Panc1 (cell line): ENCODE measurements at regions not wholly inside any gene's neighbourhood (a gene's known extent, or its start where the extent isn't known, plus 50 kb on each side); places are given as distances from the start of the nearest gene placed in this dataset.

ENCODE experiments used
- ATAC-seq: fragments of 200-7000 bp; cut with Tn5 transposase; 2 replicates; pipeline ENCODE4 v1.9.1; 2020; ENCODE audit warnings: mild to moderate bottlenecking, moderate library complexity
- BruUV-seq: library from RNA; stranded (reverse); fragments of 400-500 nt; replicated peaks from 2 replicates; lab custom pipeline; 2021; lab: Mats Ljungman, UMichigan
- CTCF ChIA-PET: fragments of 300-600 bp; sonication (Branson Sonifier 250); formaldehyde crosslinking; loops from one replicate; lab custom pipeline; 2022; ENCODE audit warnings: antibody characterized with exemption; lab: Charles Lee
- POLR2A ChIA-PET: fragments of 300-600 bp; sonication (Branson Sonifier 250); formaldehyde crosslinking; loops from one replicate; lab custom pipeline; 2022; ENCODE audit warnings: antibody characterized with exemption; lab: Charles Lee
- DNase-seq: peaks from one replicate; pipeline ENCODE4 v3.0.0-alpha.2; 2010; ENCODE audit warnings: low read depth, low spot score
- H3K27ac ChIP-seq: 2 replicates; pipeline ENCODE4 v1.5.1; 2011; ENCODE audit warnings: mild to moderate bottlenecking, low read length, inconsistent platforms
- H3K27me3 ChIP-seq: fragments of 200-500 bp; sonication (Bioruptor generic); 2 replicates; pipeline ENCODE4 v1.6.0; 2014; ENCODE audit warnings: low read length, inconsistent platforms; ENCODE audit not compliant: control insufficient read depth, insufficient read depth
- H3K36me3 ChIP-seq: fragments of 200-500 bp; sonication (Bioruptor generic); 2 replicates; pipeline ENCODE4 v1.5.1; 2014; ENCODE audit warnings: inconsistent platforms, mild to moderate bottlenecking, low read length, moderate library complexity; ENCODE audit not compliant: control insufficient read depth, insufficient read depth
- H3K4me1 ChIP-seq: 2 replicates; pipeline ENCODE4 v1.5.1; 2011; ENCODE audit warnings: inconsistent platforms, mild to moderate bottlenecking, low read length, moderate library complexity; ENCODE audit not compliant: control insufficient read depth, insufficient read depth
- H3K4me3 ChIP-seq, 2 experiments: 2 replicates each; pipeline ENCODE4 v1.5.1; 2011 to 2012; ENCODE audit warnings: low read depth in 2 of 2, low read length in 2 of 2, mild to moderate bottlenecking in 2 of 2, inconsistent platforms in 1 of 2, moderate library complexity in 1 of 2
- H3K9me3 ChIP-seq: fragments of 200-500 bp; sonication (Bioruptor generic); 2 replicates; pipeline ENCODE4 v1.5.1; 2014; ENCODE audit warnings: low read depth, mild to moderate bottlenecking, inconsistent platforms, low read length, moderate library complexity; ENCODE audit not compliant: control insufficient read depth, insufficient read depth
- POLR2AphosphoS5 ChIP-seq: IDR thresholded peaks from 2 replicates; pipeline ENCODE4 v1.6.1; 2012; ENCODE audit warnings: mild to moderate bottlenecking, low read depth, low read length, moderate library complexity
- SIN3A ChIP-seq: IDR thresholded peaks from 2 replicates; pipeline ENCODE4 v1.6.1; 2012; ENCODE audit warnings: low read depth, mild to moderate bottlenecking, low read length, moderate library complexity, borderline replicate concordance; ENCODE audit not compliant: insufficient read depth
- TCF7L2 ChIP-seq: IDR thresholded peaks from 2 replicates; pipeline ENCODE4 v1.6.1; 2011; ENCODE audit warnings: mild to moderate bottlenecking, low read depth, low read length, inconsistent platforms
- in situ Hi-C: cut with HindIII; loops from 2 replicates; pipeline ENCODE4 v1.10.0; 2016; ENCODE audit warnings: low sequenced_read_pairs, low pct_unique_long_range_greater_than_20kb
- intact Hi-C: fragments of 100-400 bp; cut with micrococcal nuclease; formaldehyde crosslinking; loops from one replicate; pipeline ENCODE4 v1.10.0; 2022; ENCODE audit not compliant: unreplicated experiment
- TF ChIP-seq, protein P1 (sequence below), 2 experiments: IDR thresholded peaks; 2 replicates each; pipeline ENCODE4 v1.6.1; 2011 to 2012; ENCODE audit warnings: low read depth in 2 of 2, control low read depth in 1 of 2, low read length in 1 of 2, mild to moderate bottlenecking in 1 of 2, moderate library complexity in 1 of 2; ENCODE audit not compliant: insufficient read depth in 1 of 2
- TF ChIP-seq, protein P2 (sequence below): fragments of 450-650 bp; IDR thresholded peaks from 2 replicates; pipeline ENCODE4 v1.5.1; 2017; ENCODE audit warnings: mild to moderate bottlenecking

GRCh38 chr1:55529017-55529416 lies 313.9 kb upstream of the USP24 start:
- intact Hi-C loops: no loop called here
- POLR2A ChIA-PET: no interaction called here
- Histone ChIP-seq H3K36me3 (no peaks in the 10 kb centered on the region), H3K27ac (no peak overlapping the region), H3K4me3 (no peak overlapping the region), H3K4me1 (no peaks in the 10 kb centered on the region), H3K9me3 (no peaks in the 10 kb centered on the region), H3K27me3 (no peaks in the 10 kb centered on the region)
- ATAC-seq (no peak), DNase-seq (no peak)
- TF ChIP-seq, protein P1, sequence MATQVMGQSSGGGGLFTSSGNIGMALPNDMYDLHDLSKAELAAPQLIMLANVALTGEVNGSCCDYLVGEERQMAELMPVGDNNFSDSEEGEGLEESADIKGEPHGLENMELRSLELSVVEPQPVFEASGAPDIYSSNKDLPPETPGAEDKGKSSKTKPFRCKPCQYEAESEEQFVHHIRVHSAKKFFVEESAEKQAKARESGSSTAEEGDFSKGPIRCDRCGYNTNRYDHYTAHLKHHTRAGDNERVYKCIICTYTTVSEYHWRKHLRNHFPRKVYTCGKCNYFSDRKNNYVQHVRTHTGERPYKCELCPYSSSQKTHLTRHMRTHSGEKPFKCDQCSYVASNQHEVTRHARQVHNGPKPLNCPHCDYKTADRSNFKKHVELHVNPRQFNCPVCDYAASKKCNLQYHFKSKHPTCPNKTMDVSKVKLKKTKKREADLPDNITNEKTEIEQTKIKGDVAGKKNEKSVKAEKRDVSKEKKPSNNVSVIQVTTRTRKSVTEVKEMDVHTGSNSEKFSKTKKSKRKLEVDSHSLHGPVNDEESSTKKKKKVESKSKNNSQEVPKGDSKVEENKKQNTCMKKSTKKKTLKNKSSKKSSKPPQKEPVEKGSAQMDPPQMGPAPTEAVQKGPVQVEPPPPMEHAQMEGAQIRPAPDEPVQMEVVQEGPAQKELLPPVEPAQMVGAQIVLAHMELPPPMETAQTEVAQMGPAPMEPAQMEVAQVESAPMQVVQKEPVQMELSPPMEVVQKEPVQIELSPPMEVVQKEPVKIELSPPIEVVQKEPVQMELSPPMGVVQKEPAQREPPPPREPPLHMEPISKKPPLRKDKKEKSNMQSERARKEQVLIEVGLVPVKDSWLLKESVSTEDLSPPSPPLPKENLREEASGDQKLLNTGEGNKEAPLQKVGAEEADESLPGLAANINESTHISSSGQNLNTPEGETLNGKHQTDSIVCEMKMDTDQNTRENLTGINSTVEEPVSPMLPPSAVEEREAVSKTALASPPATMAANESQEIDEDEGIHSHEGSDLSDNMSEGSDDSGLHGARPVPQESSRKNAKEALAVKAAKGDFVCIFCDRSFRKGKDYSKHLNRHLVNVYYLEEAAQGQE (IDR thresholded peaks at IDR 0.05; ENCODE audit: insufficient read depth in 1 of 2, low read depth in 2 of 2, low read length in 1 of 2): no peak
- TF ChIP-seq, protein P2, sequence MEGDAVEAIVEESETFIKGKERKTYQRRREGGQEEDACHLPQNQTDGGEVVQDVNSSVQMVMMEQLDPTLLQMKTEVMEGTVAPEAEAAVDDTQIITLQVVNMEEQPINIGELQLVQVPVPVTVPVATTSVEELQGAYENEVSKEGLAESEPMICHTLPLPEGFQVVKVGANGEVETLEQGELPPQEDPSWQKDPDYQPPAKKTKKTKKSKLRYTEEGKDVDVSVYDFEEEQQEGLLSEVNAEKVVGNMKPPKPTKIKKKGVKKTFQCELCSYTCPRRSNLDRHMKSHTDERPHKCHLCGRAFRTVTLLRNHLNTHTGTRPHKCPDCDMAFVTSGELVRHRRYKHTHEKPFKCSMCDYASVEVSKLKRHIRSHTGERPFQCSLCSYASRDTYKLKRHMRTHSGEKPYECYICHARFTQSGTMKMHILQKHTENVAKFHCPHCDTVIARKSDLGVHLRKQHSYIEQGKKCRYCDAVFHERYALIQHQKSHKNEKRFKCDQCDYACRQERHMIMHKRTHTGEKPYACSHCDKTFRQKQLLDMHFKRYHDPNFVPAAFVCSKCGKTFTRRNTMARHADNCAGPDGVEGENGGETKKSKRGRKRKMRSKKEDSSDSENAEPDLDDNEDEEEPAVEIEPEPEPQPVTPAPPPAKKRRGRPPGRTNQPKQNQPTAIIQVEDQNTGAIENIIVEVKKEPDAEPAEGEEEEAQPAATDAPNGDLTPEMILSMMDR: no peak
- no peak for TF ChIP-seq SIN3A
- no peak for TF ChIP-seq POLR2AphosphoS5
- no peak for TF ChIP-seq TCF7L2
- CTCF ChIA-PET: no interaction called here
- in situ Hi-C loops: no loop called here
- no TSS peak for BruUV-seq

DNA sequence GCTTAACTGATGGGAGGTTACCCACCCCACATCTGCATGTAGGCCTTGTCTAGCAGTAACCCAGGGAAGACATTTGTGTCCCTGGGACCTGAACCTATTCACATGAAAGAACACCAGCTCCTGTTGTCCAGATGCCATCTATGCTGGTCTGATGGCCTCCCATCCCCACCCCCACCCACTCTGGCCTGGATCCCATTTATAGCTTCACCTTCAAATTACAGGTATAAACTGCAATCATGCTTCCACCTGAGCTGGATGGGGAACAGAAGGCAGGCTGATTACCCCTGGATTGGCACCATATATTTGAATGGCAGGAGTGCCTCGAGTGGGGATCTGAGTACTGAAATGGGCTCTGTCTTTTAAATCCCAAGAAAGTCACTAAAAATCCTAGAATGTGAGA lies 312.7 kb upstream of the USP24 start:
- POLR2A ChIA-PET: no interaction called here
- no peak for ATAC-seq
- no TSS peak for BruUV-seq

More for the DNA sequence above, 312.7 kb upstream of the USP24 start:
- H3K4me3 ChIP-seq: no peak overlapping the region
- in situ Hi-C loops (no loop called here), intact Hi-C loops (no loop called here)
- TF ChIP-seq, protein P1 (IDR thresholded peaks at IDR 0.05; ENCODE audit: insufficient read depth in 1 of 2, low read depth in 2 of 2, low read length in 1 of 2): no peak
- no peak for TF ChIP-seq POLR2AphosphoS5
- TF ChIP-seq, protein P2: no peak
- no peaks in the 10 kb centered on the region for H3K36me3 ChIP-seq
- no peak overlapping the region for H3K27ac ChIP-seq
- no peaks in the 10 kb centered on the region for H3K9me3 ChIP-seq
- H3K27me3 ChIP-seq: no peaks in the 10 kb centered on the region
- no peak for DNase-seq
- H3K4me1 ChIP-seq: no peaks in the 10 kb centered on the region
- CTCF ChIA-PET: no interaction called here
